ENCODE measurements at regions not wholly inside any gene's neighbourhood (a gene's known extent, or its start where the extent isn't known, plus 50 kb on each side); places are given as distances from the start of the nearest gene placed in this dataset.
"Not testable (repeated sequence)": the region's sequence is repeated elsewhere in the genome, so short reads cannot be mapped to it uniquely, and the experiment has no call there.

GRCh38 chr12:65721541-65722190, 102.6 kb upstream of the HMGA2 start:
- Mint-ChIP-seq H3K27ac (no peak overlapping the region), H3K4me3 (ENCODE audit: low read depth) (no peak overlapping the region), H3K27me3 (peaks cover 26% of the 10 kb centered on the region), H3K4me1 (ENCODE audit: low read depth) (peaks cover 10% of the 10 kb centered on the region), H3K9me3 (ENCODE audit: low read depth) (no peaks in the 10 kb centered on the region), H3K36me3 (ENCODE audit: insufficient read depth) (no peaks in the 10 kb centered on the region)
- no peak for DNase-seq (ENCODE audit: low spot score, unreplicated experiment)
- no peak for TF ChIP-seq CTCF (IDR thresholded peaks at IDR 0.05; ENCODE audit: unreplicated experiment)

- H3K4me3 Mint-ChIP-seq (ENCODE audit: low read depth): no peak overlapping the region
Observed at GRCh38 chr12:65725376-65725775, 98.9 kb upstream of the HMGA2 start.

GRCh38 chr12:65728455-65728847, 95.8 kb upstream of the HMGA2 start:
- peak overlapping the region; percentile 78 for H3K4me3 Mint-ChIP-seq (ENCODE audit: low read depth)
- H3K27me3 Mint-ChIP-seq: peaks cover 39% of the 10 kb centered on the region
- H3K36me3 Mint-ChIP-seq (ENCODE audit: insufficient read depth): no peaks in the 10 kb centered on the region
- H3K4me1 Mint-ChIP-seq (ENCODE audit: low read depth): peaks cover 7% of the 10 kb centered on the region
- no peaks in the 10 kb centered on the region for H3K9me3 Mint-ChIP-seq (ENCODE audit: low read depth)
- no peak for DNase-seq (ENCODE audit: low spot score, unreplicated experiment)
- no peak overlapping the region for H3K27ac Mint-ChIP-seq
- no peak for TF ChIP-seq CTCF (IDR thresholded peaks at IDR 0.05; ENCODE audit: unreplicated experiment)

More at GRCh38 chr12:65725376-65725775, 98.9 kb upstream of the HMGA2 start:
- Mint-ChIP-seq H3K4me1 (ENCODE audit: low read depth) (peaks cover 15% of the 10 kb centered on the region), H3K36me3 (ENCODE audit: insufficient read depth) (no peaks in the 10 kb centered on the region), H3K27ac (no peak overlapping the region), H3K27me3 (peaks cover 47% of the 10 kb centered on the region), H3K9me3 (ENCODE audit: low read depth) (no peaks in the 10 kb centered on the region)
- DNase-seq (ENCODE audit: low spot score, unreplicated experiment): no peak
- no peak for TF ChIP-seq CTCF (IDR thresholded peaks at IDR 0.05; ENCODE audit: unreplicated experiment)

GRCh38 chr12:65728848-65729793, 95.2 kb upstream of the HMGA2 start:
- H3K4me3 Mint-ChIP-seq (ENCODE audit: low read depth): peak overlapping the region; percentile 78
- H3K27ac Mint-ChIP-seq: peak overlapping the region; percentile 69
- H3K9me3 Mint-ChIP-seq (ENCODE audit: low read depth): no peaks in the 10 kb centered on the region
- no peak for TF ChIP-seq CTCF (IDR thresholded peaks at IDR 0.05; ENCODE audit: unreplicated experiment)
- peak; percentile 27 for DNase-seq (ENCODE audit: low spot score, unreplicated experiment)
- H3K27me3 Mint-ChIP-seq: peaks cover 36% of the 10 kb centered on the region
- H3K36me3 Mint-ChIP-seq (ENCODE audit: insufficient read depth): no peaks in the 10 kb centered on the region
- peaks cover 5% of the 10 kb centered on the region for H3K4me1 Mint-ChIP-seq (ENCODE audit: low read depth)

- Mint-ChIP-seq H3K4me3 (ENCODE audit: low read depth) (no peak overlapping the region), H3K27ac (no peak overlapping the region), H3K9me3 (ENCODE audit: low read depth) (peaks cover 3% of the 10 kb centered on the region), H3K4me1 (ENCODE audit: low read depth) (peaks cover 5% of the 10 kb centered on the region), H3K27me3 (peaks cover 43% of the 10 kb centered on the region), H3K36me3 (ENCODE audit: insufficient read depth) (no peaks in the 10 kb centered on the region)
- DNase-seq (ENCODE audit: low spot score, unreplicated experiment): no peak
- TF ChIP-seq CTCF (IDR thresholded peaks at IDR 0.05; ENCODE audit: unreplicated experiment): no peak
Observed at GRCh38 chr12:65731771-65732170, 92.5 kb upstream of the HMGA2 start.

- H3K9me3 Mint-ChIP-seq (ENCODE audit: low read depth); H3K4me3 Mint-ChIP-seq (ENCODE audit: low read depth); DNase-seq (ENCODE audit: low spot score, unreplicated experiment); H3K27ac Mint-ChIP-seq; H3K36me3 Mint-ChIP-seq (ENCODE audit: insufficient read depth); H3K4me1 Mint-ChIP-seq (ENCODE audit: low read depth): not testable (repeated sequence)
- peaks cover 35% of the 10 kb centered on the region for H3K27me3 Mint-ChIP-seq
Observed at GRCh38 chr12:65733643-65734042, 90.6 kb upstream of the HMGA2 start.
